BE2C (cell line): ENCODE measurements at regions not wholly inside any gene's neighbourhood (a gene's known extent, or its start where the extent isn't known, plus 50 kb on each side); places are given as distances from the start of the nearest gene placed in this dataset.

ENCODE experiments used
- DNase-seq: peaks from one replicate; pipeline ENCODE4 v3.0.0-alpha.2; 2020
- H3K27me3 ChIP-seq: fragments of 250-450 bp; sonication (Bioruptor Pico); 2 replicates; pipeline ENCODE4 v1.5.1; 2020; ENCODE audit warnings: mild to moderate bottlenecking
- H3K36me3 ChIP-seq: fragments of 250-450 bp; sonication (Bioruptor Pico); 2 replicates; pipeline ENCODE4 v1.5.1; 2020; ENCODE audit warnings: mild to moderate bottlenecking
- H3K4me1 ChIP-seq: fragments of 250-450 bp; sonication (Bioruptor Pico); 2 replicates; pipeline ENCODE4 v1.5.1; 2020
- H3K4me3 ChIP-seq: 2 replicates; pipeline ENCODE4 v1.5.1; 2011; ENCODE audit warnings: low read depth, low read length
- H3K9me3 ChIP-seq: fragments of 250-450 bp; sonication (Bioruptor Pico); 2 replicates; pipeline ENCODE4 v1.5.1; 2020
- CTCF ChIP-seq: IDR thresholded peaks from 2 replicates; pipeline ENCODE4 v1.5.1; 2012; ENCODE audit warnings: mild to moderate bottlenecking, low read depth, low read length

GRCh38 chr5:117942861-117943519, 1045.4 kb downstream of the DTWD2 start:
- DNase-seq: no peak

GRCh38 chr5:117893211-117893610, 1095.1 kb downstream of the DTWD2 start:
- Histone ChIP-seq H3K4me1 (no peaks in the 10 kb centered on the region), H3K4me3 (no peak overlapping the region), H3K36me3 (no peaks in the 10 kb centered on the region), H3K27me3 (no peaks in the 10 kb centered on the region), H3K9me3 (no peaks in the 10 kb centered on the region)
- DNase-seq: no peak
- no peak for TF ChIP-seq CTCF

More at GRCh38 chr5:117942861-117943519, 1045.4 kb downstream of the DTWD2 start:
- Histone ChIP-seq H3K9me3 (no peaks in the 10 kb centered on the region; the same call in 1 of the 2 replicates), H3K27me3 (no peaks in the 10 kb centered on the region), H3K4me3 (no peak overlapping the region), H3K36me3 (no peaks in the 10 kb centered on the region), H3K4me1 (no peaks in the 10 kb centered on the region)
- no peak for TF ChIP-seq CTCF

GRCh38 chr5:117892360-117892759, 1096.0 kb downstream of the DTWD2 start:
- TF ChIP-seq CTCF: no peak

GRCh38 chr5:117889596-117889995, 1098.8 kb downstream of the DTWD2 start:
- DNase-seq: no peak
- Histone ChIP-seq H3K4me1 (no peaks in the 10 kb centered on the region), H3K4me3 (no peak overlapping the region), H3K9me3 (no peaks in the 10 kb centered on the region), H3K27me3 (no peaks in the 10 kb centered on the region), H3K36me3 (no peaks in the 10 kb centered on the region)
- TF ChIP-seq CTCF: no peak

More at GRCh38 chr5:117892360-117892759, 1096.0 kb downstream of the DTWD2 start:
- H3K4me3 ChIP-seq: no peak overlapping the region
- H3K27me3 ChIP-seq: no peaks in the 10 kb centered on the region
- no peaks in the 10 kb centered on the region for H3K4me1 ChIP-seq
- no peak for DNase-seq
- H3K36me3 ChIP-seq: no peaks in the 10 kb centered on the region
- no peaks in the 10 kb centered on the region for H3K9me3 ChIP-seq

GRCh38 chr5:117888688-117889087, 1099.7 kb downstream of the DTWD2 start:
- no peaks in the 10 kb centered on the region for H3K9me3 ChIP-seq
- no peaks in the 10 kb centered on the region for H3K4me1 ChIP-seq
- H3K4me3 ChIP-seq: no peak overlapping the region
- no peak for TF ChIP-seq CTCF
- no peaks in the 10 kb centered on the region for H3K36me3 ChIP-seq
- no peaks in the 10 kb centered on the region for H3K27me3 ChIP-seq
- no peak for DNase-seq

- H3K4me3 ChIP-seq: no peak overlapping the region
- no peak for DNase-seq
- H3K9me3 ChIP-seq: no peaks in the 10 kb centered on the region
- TF ChIP-seq CTCF: no peak
- H3K36me3 ChIP-seq: no peaks in the 10 kb centered on the region
- no peaks in the 10 kb centered on the region for H3K4me1 ChIP-seq
- no peaks in the 10 kb centered on the region for H3K27me3 ChIP-seq
These were observed 1106.7 kb downstream of the DTWD2 start for GRCh38 chr5:117881426-117882230.
